GM12864 (cell line): ENCODE measurements at regions not wholly inside any gene's neighbourhood (a gene's known extent, or its start where the extent isn't known, plus 50 kb on each side); places are given as distances from the start of the nearest gene placed in this dataset.

ENCODE experiments used
- DNase-seq: peaks from one replicate; pipeline ENCODE4 v3.0.0-alpha.2; 2011; ENCODE audit warnings: low read depth
- H3K4me3 ChIP-seq: 2 replicates; pipeline ENCODE4 v1.5.1; 2011; ENCODE audit warnings: mild to moderate bottlenecking, low read depth, low read length, control low read depth
- TF ChIP-seq, protein P1 (sequence below): IDR thresholded peaks from 2 replicates; pipeline ENCODE4 v1.5.1; 2011; ENCODE audit warnings: low read depth, mild to moderate bottlenecking, moderate library complexity, low read length, control low read depth, inconsistent platforms; ENCODE audit errors: missing control alignments

DNA sequence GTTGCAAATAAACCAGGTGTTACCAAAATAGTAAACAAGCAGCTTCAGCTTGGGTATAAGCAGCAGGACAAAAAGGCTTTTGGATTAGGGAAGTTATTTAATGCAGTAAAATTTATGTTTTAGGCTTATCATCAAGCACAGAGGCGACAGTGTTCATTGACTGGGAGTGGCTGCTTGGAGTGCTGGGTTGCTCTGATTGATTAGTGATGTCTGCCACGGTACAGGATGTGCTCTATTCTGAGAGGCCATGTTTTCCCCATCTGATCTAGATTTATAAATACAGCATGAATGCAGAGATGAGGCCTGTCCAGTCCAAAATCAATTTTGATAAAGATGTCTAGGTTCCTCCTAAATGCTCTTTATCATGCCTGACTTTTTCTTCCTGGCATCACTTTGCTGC lies 83.5 kb downstream of the MAP1LC3B2 start:
- TF ChIP-seq, protein P1, sequence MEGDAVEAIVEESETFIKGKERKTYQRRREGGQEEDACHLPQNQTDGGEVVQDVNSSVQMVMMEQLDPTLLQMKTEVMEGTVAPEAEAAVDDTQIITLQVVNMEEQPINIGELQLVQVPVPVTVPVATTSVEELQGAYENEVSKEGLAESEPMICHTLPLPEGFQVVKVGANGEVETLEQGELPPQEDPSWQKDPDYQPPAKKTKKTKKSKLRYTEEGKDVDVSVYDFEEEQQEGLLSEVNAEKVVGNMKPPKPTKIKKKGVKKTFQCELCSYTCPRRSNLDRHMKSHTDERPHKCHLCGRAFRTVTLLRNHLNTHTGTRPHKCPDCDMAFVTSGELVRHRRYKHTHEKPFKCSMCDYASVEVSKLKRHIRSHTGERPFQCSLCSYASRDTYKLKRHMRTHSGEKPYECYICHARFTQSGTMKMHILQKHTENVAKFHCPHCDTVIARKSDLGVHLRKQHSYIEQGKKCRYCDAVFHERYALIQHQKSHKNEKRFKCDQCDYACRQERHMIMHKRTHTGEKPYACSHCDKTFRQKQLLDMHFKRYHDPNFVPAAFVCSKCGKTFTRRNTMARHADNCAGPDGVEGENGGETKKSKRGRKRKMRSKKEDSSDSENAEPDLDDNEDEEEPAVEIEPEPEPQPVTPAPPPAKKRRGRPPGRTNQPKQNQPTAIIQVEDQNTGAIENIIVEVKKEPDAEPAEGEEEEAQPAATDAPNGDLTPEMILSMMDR = no peak
- H3K4me3 ChIP-seq = no peak overlapping the region
- no peak for DNase-seq

DNA sequence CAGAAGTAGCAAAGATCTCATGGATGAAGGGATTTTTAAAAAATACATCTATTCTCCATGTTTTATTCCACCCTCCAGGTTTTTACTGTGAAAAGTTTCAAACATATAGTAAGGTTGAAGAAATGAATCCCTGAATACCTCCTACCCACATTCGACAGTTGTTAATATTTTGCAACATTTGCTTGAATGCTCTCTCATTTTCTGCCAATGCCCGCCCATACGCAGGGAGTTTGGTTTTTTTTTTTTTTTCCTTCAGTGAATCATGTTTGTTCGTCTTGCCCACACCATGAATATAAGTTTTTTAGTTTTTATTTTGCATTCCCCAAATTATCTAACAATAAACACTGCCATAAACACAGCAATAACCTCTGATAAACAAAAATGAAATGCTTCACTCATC lies 82.9 kb downstream of the MAP1LC3B2 start:
- DNase-seq = no peak
- H3K4me3 ChIP-seq = no peak overlapping the region
- TF ChIP-seq, protein P1 = no peak

DNA sequence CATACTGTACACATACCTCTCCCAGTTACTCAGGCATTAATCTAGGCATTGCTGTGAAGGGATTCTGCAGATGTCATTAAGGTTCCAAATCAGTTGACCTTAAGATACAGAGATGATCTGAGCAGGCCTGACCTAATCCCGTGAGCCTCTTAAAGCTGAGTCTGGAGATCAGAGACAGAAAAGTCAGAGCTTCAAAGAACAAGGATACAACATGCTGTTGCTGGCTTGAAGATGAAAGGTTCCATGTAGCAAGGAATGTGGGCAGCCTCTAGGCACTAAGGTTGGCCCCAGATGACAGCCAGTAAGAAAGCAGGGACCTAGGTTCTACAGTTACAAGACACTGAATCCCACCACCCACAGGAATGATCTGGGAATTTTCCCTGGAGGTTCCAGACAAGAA lies 81.1 kb downstream of the MAP1LC3B2 start:
- H3K4me3 ChIP-seq = no peak overlapping the region
- TF ChIP-seq, protein P1 = no peak
- no peak for DNase-seq

DNA sequence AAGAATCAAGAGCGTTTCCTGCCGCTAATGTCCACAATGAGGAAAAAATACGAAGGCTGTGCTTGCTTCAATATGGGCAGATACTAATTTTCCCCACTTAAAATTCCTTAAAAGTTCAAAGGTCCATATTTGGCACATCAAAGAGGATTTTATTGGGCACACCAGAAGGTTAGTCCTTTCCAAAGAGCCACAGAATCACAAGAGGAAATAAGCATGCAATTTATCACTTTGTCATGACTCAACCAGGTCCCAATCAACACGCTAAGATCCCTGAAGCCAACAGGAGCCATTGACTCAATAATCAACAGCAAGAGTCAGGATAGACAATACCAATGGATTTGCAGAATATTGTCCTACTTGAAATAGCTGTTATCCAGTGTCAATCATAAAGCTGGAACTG lies 80.6 kb downstream of the MAP1LC3B2 start:
- TF ChIP-seq, protein P1 = no peak
- no peak overlapping the region for H3K4me3 ChIP-seq
- DNase-seq = no peak

DNA sequence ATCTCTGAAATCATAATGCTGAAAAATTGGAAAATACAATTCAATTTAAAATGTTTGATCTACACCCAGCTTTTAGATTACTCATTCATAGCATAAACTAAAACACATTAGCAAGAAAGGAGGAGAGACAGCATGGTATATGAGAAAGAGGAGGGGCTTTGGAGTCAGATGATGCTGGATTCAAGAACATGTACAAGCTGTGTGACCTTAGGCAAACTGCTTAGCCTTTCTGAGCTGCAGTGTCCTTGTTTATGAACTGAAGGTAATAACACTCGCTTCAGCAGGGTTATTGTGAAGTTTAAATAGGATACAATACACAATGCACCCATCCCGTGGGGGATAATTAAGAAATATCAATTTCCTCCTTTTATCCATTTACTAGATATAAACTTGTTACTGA lies 79.2 kb downstream of the MAP1LC3B2 start:
- no peak overlapping the region for H3K4me3 ChIP-seq
- TF ChIP-seq, protein P1 = no peak
- no peak for DNase-seq

DNA sequence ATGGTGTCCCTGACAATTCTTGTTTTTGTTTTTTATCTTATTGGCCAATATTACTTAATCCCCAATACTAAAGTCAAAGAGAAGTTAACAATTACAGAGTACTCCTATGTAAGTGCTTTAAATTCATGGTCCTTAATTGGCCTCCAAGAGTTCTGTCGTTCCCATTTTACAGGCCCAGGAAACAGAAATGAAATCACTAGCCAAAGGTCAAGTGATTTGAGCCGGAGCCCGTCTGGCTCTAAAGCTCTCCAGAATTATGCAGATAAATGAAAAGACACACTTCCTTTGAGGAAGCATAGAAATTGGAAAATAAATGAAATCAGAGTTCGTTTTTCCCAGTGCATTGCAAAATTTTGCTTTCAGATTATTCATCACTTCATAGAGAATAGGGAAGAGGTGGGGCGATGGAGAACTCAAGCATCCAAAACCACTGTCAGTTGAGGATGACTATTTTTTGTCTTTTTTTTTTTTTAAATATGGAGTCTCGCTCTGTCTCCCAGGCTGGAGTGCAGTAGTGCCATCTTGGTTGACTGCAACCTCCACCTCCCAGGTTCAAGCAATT lies 78.5 kb downstream of the MAP1LC3B2 start:
- TF ChIP-seq, protein P1 = no peak
- DNase-seq = no peak
- no peak overlapping the region for H3K4me3 ChIP-seq

DNA sequence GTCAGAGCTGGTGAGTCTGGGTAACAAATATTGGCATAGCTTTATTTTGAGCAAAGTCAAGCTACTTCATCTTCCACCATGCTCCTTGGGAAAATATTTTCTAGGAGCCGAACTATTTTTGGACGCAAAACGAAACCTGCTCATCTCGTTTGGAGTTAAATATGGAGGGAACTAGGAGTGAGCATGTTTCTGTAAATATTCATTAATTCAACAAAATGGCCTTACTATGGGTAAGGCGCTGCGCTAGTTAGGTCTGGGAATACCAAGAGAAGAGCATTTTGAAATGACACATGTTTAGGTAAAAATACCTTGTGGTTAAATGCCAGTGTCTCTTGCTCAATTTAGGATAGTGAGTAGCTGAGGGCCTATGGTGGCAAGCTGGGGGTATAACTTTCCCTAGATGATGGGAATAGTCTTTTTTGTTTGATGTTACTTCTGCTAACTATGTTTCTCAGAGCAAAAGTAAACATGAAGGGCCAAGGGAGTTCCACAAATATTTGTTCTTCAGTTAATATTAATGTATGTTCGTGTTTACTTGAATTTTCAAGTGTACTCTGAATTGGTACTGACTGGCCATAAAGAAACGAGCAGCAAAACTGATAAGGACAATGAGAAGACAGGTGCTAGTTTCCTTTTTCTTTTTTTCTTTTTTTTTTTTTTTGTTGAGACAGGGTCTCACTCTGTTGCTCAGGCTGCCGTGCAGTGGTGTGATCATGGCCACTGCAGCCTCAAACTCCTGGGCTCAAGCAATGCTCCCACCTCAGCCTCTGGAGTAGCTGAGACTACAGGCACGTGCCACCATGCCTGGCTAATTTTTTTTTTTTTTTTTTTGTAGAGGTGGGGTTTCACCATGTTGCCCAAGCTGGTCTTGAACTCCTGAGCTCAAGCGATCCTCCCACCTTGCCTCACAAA lies 77.7 kb downstream of the MAP1LC3B2 start:
- TF ChIP-seq, protein P1 = no peak
- H3K4me3 ChIP-seq = no peak overlapping the region
- no peak for DNase-seq
